SK-N-SH treated with all-trans-retinoic acid at 6 μM for 48 hours (cell line): ENCODE measurements at regions not wholly inside any gene's neighbourhood (a gene's known extent, or its start where the extent isn't known, plus 50 kb on each side); places are given as distances from the start of the nearest gene placed in this dataset.

Experiments
- ATAC-seq: fragments of 200-7000 bp; cut with Tn5 transposase; 3 replicates; pipeline ENCODE4 v1.9.1; 2020; ENCODE audit warnings: mild to moderate bottlenecking, moderate library complexity
- ARNTL ChIP-seq: fragments of 450-650 bp; formaldehyde crosslinking; IDR thresholded peaks from 2 replicates; pipeline ENCODE4 v1.5.0; 2020; ENCODE audit warnings: low read depth, mild to moderate bottlenecking, moderate library complexity, borderline replicate concordance
- BACH2 ChIP-seq: fragments of 250-450 bp; sonication (Bioruptor Pico); IDR thresholded peaks from 2 replicates; pipeline ENCODE4 v1.9.0; 2021; ENCODE audit warnings: mild to moderate bottlenecking, borderline replicate concordance
- CSDC2 ChIP-seq: fragments of 250-450 bp; sonication (Bioruptor Pico); IDR thresholded peaks from 2 replicates; pipeline ENCODE4 v1.5.0; 2020; ENCODE audit warnings: mild to moderate bottlenecking, moderate library complexity
- ESRRG ChIP-seq: fragments of 250-450 bp; sonication (Bioruptor Pico); IDR thresholded peaks from 2 replicates; pipeline ENCODE4 v1.6.1; 2021; ENCODE audit warnings: mild to moderate bottlenecking
- GLIS3 ChIP-seq: fragments of 250-450 bp; sonication (Bioruptor Pico); IDR thresholded peaks from 2 replicates; pipeline ENCODE4 v1.5.0; 2020; ENCODE audit warnings: mild to moderate bottlenecking, moderate library complexity
- ISL1 ChIP-seq: fragments of 250-450 bp; sonication (Bioruptor Pico); IDR thresholded peaks from 2 replicates; pipeline ENCODE4 v2.1.2; 2022; ENCODE audit warnings: mild to moderate bottlenecking, moderate library complexity
- OSR1 ChIP-seq: fragments of 250-450 bp; sonication (Bioruptor Pico); IDR thresholded peaks from 2 replicates; pipeline ENCODE4 v1.8.0; 2022; ENCODE audit warnings: moderate library complexity, mild to moderate bottlenecking, inconsistent platforms
- RARB ChIP-seq: fragments of 250-450 bp; sonication (Bioruptor Pico); IDR thresholded peaks from 2 replicates; pipeline ENCODE4 v1.8.0; 2021; ENCODE audit warnings: mild to moderate bottlenecking, moderate library complexity
- SNAI2 ChIP-seq: fragments of 250-450 bp; sonication (Bioruptor Pico); IDR thresholded peaks from 2 replicates; pipeline ENCODE4 v1.5.0; 2020; ENCODE audit warnings: mild to moderate bottlenecking, moderate library complexity
- TCF4 ChIP-seq: fragments of 250-450 bp; sonication (Bioruptor Pico); IDR thresholded peaks from 2 replicates; pipeline ENCODE4 v1.8.0; 2021; ENCODE audit warnings: mild to moderate bottlenecking, moderate library complexity, borderline replicate concordance
- ZC3H10 ChIP-seq: fragments of 250-450 bp; sonication (Bioruptor Pico); IDR thresholded peaks from 2 replicates; pipeline ENCODE4 v1.5.1; 2021; ENCODE audit warnings: mild to moderate bottlenecking, moderate library complexity
- ZFP3 ChIP-seq: fragments of 250-450 bp; sonication (Bioruptor Pico); IDR thresholded peaks from 2 replicates; pipeline ENCODE4 v1.5.0; 2020; ENCODE audit warnings: mild to moderate bottlenecking, moderate library complexity
- ZFP30 ChIP-seq: fragments of 450-650 bp; formaldehyde crosslinking; IDR thresholded peaks from 2 replicates; pipeline ENCODE4 v1.5.0; 2022; ENCODE audit warnings: mild to moderate bottlenecking, moderate library complexity
- ZNF565 ChIP-seq: fragments of 450-650 bp; formaldehyde crosslinking; conservative IDR thresholded peaks from 2 replicates; pipeline ENCODE4 v1.5.0; 2020; ENCODE audit warnings: low read depth, mild to moderate bottlenecking, moderate library complexity
- ZNF70 ChIP-seq: fragments of 450-650 bp; formaldehyde crosslinking; IDR thresholded peaks from 2 replicates; pipeline ENCODE4 v1.5.0; 2020; ENCODE audit warnings: mild to moderate bottlenecking, moderate library complexity
- ZNF8 ChIP-seq: fragments of 450-650 bp; formaldehyde crosslinking; IDR thresholded peaks from 2 replicates; pipeline ENCODE4 v1.5.0; 2020; ENCODE audit warnings: mild to moderate bottlenecking, moderate library complexity
- TF ChIP-seq, protein P1 (sequence below): fragments of 250-450 bp; sonication (Bioruptor Pico); IDR thresholded peaks from 2 replicates; pipeline ENCODE4 v1.5.1; 2021; ENCODE audit warnings: mild to moderate bottlenecking, moderate library complexity
- TF ChIP-seq, protein P2 (sequence below): fragments of 250-450 bp; sonication (Bioruptor Pico); IDR thresholded peaks from 2 replicates; pipeline ENCODE4 v1.5.1; 2020; ENCODE audit warnings: low read depth, mild to moderate bottlenecking, moderate library complexity
- TF ChIP-seq, protein P3 (sequence below): fragments of 250-450 bp; sonication (Bioruptor Pico); IDR thresholded peaks from 2 replicates; pipeline ENCODE4 v1.8.0; 2021; ENCODE audit warnings: low read depth, mild to moderate bottlenecking, moderate library complexity, borderline replicate concordance
- TF ChIP-seq, protein P4 (sequence below): fragments of 250-450 bp; sonication (Bioruptor Pico); IDR thresholded peaks from 2 replicates; pipeline ENCODE4 v1.8.0; 2020; ENCODE audit warnings: mild to moderate bottlenecking, moderate library complexity, borderline replicate concordance

DNA sequence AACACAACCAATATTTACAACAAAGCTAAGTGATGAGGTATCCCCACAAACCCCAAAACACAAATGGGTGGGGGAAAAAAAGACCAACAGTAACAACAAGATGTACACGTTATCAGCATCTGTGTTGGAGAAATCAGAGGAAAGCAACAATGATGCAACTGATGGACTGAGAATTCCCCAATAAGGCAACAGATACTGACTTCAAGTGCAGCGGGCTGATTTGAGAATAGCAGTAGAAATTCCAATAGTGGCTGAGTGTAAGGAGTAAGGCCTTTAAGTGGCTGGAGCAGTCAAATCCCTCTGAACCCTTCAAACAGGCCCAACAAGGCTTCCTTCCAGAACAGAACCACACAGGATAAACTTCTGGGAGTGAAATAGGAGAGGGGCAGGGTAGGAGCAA, 97.6 kb downstream of the TM2D1 start:
- no peak for TF ChIP-seq SNAI2 (CRISPR knock-in tag)
- no peak for TF ChIP-seq ZC3H10 (CRISPR knock-in tag)
- TF ChIP-seq, protein P1, sequence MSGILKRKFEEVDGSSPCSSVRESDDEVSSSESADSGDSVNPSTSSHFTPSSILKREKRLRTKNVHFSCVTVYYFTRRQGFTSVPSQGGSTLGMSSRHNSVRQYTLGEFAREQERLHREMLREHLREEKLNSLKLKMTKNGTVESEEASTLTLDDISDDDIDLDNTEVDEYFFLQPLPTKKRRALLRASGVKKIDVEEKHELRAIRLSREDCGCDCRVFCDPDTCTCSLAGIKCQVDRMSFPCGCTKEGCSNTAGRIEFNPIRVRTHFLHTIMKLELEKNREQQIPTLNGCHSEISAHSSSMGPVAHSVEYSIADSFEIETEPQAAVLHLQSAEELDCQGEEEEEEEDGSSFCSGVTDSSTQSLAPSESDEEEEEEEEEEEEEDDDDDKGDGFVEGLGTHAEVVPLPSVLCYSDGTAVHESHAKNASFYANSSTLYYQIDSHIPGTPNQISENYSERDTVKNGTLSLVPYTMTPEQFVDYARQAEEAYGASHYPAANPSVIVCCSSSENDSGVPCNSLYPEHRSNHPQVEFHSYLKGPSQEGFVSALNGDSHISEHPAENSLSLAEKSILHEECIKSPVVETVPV (CRISPR knock-in tag) = no peak
- no peak for TF ChIP-seq ISL1 (CRISPR knock-in tag)
- TF ChIP-seq, protein P2, sequence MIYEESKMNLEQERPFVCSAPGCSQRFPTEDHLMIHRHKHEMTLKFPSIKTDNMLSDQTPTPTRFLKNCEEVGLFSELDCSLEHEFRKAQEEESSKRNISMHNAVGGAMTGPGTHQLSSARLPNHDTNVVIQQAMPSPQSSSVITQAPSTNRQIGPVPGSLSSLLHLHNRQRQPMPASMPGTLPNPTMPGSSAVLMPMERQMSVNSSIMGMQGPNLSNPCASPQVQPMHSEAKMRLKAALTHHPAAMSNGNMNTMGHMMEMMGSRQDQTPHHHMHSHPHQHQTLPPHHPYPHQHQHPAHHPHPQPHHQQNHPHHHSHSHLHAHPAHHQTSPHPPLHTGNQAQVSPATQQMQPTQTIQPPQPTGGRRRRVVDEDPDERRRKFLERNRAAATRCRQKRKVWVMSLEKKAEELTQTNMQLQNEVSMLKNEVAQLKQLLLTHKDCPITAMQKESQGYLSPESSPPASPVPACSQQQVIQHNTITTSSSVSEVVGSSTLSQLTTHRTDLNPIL = no peak
- no peak for TF ChIP-seq ZNF8 (CRISPR knock-in tag)
- TF ChIP-seq ZFP3 (CRISPR knock-in tag) = no peak
- TF ChIP-seq ARNTL = no peak
- TF ChIP-seq BACH2 (CRISPR knock-in tag) = no peak
- TF ChIP-seq, protein P3, sequence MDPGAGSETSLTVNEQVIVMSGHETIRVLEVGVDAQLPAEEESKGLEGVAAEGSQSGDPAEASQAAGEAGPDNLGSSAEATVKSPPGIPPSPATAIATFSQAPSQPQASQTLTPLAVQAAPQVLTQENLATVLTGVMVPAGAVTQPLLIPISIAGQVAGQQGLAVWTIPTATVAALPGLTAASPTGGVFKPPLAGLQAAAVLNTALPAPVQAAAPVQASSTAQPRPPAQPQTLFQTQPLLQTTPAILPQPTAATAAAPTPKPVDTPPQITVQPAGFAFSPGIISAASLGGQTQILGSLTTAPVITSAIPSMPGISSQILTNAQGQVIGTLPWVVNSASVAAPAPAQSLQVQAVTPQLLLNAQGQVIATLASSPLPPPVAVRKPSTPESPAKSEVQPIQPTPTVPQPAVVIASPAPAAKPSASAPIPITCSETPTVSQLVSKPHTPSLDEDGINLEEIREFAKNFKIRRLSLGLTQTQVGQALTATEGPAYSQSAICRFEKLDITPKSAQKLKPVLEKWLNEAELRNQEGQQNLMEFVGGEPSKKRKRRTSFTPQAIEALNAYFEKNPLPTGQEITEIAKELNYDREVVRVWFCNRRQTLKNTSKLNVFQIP (CRISPR knock-in tag) = no peak
- TF ChIP-seq ZFP30 = no peak
- no peak for TF ChIP-seq ESRRG (CRISPR knock-in tag)
- TF ChIP-seq, protein P4, sequence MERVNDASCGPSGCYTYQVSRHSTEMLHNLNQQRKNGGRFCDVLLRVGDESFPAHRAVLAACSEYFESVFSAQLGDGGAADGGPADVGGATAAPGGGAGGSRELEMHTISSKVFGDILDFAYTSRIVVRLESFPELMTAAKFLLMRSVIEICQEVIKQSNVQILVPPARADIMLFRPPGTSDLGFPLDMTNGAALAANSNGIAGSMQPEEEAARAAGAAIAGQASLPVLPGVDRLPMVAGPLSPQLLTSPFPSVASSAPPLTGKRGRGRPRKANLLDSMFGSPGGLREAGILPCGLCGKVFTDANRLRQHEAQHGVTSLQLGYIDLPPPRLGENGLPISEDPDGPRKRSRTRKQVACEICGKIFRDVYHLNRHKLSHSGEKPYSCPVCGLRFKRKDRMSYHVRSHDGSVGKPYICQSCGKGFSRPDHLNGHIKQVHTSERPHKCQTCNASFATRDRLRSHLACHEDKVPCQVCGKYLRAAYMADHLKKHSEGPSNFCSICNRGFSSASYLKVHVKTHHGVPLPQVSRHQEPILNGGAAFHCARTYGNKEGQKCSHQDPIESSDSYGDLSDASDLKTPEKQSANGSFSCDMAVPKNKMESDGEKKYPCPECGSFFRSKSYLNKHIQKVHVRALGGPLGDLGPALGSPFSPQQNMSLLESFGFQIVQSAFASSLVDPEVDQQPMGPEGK (CRISPR knock-in tag) = no peak
- no peak for TF ChIP-seq GLIS3 (CRISPR knock-in tag)
- ATAC-seq = no peak

DNA sequence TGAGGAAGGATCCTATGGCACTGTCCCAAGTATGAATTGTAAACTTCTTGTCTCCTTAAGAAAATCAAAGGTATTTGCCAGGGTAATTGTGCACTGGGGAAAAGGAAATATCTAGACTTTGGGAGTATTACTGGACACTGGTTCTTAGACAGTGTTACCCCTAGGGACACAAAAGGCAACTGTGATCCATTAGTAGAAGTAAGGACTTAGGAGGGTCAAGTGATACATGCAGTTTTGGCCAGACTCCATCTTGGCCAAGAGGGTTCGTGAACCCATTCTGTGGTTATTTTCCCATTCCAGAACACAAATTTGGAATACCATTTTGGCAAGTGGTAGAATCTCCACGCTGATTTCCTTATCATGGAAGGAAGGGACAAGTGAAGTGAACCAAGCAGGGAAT, 98.1 kb downstream of the TM2D1 start:
- TF ChIP-seq GLIS3 (CRISPR knock-in tag) = no peak
- TF ChIP-seq TCF4 (CRISPR knock-in tag) = no peak
- ATAC-seq = no peak

DNA sequence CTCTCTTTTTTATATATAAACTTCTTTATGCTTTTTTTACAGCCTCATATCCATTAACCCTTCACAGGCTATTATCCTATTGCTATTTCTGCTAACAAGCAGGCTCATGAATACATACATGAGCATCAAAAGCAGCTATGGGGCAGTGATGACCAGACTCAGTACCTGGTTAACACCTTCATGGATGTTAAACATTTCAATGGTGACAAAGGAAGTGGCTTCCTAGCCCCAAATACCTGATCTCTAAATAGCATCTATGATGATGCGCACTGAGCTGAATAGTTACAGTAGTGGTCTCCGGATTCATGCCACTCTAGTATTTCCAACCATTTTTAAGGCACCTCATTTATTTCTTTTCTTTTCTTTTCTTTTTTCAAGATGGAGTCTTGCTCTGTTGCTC, 101.1 kb downstream of the TM2D1 start:
- no peak for ATAC-seq
- TF ChIP-seq, protein P4 (CRISPR knock-in tag) = no peak
- TF ChIP-seq ZNF565 (CRISPR knock-in tag) (no peak), ZNF70 (CRISPR knock-in tag) (no peak), ISL1 (CRISPR knock-in tag) (no peak), SNAI2 (CRISPR knock-in tag) (no peak), RARB (CRISPR knock-in tag) (no peak), BACH2 (CRISPR knock-in tag) (no peak), CSDC2 (CRISPR knock-in tag) (no peak), ZFP30 (no peak), OSR1 (CRISPR knock-in tag) (no peak)
- TF ChIP-seq, protein P2 = no peak
- TF ChIP-seq, protein P1 (CRISPR knock-in tag) = no peak
